ENCODE measurements at regions not wholly inside any gene's neighbourhood (a gene's known extent, or its start where the extent isn't known, plus 50 kb on each side); places are given as distances from the start of the nearest gene placed in this dataset.
"Not testable (repeated sequence)": the region's sequence is repeated elsewhere in the genome, so short reads cannot be mapped to it uniquely, and the experiment has no call there.

DNA sequence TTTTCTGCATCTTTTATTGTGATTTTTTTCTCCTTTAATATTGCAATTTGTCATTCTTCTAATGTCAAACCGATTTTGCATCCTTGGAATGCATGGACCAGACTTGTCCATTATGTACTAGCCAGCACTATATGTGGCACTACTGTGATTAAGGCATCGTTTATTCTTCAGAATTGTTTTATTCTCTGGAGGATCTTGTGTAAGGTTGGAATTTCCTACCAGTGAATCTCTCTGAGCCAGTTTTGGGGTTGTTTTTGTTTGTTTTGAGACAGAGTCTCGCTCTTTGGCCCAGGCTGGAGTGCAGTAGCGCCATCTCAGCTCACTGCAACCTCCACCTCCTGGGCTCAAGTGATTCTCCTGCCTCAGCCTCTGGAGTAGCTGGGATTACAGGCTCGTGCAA, 58.5 kb downstream of the IGLL5 start:
- DNase-seq: no peak

DNA sequence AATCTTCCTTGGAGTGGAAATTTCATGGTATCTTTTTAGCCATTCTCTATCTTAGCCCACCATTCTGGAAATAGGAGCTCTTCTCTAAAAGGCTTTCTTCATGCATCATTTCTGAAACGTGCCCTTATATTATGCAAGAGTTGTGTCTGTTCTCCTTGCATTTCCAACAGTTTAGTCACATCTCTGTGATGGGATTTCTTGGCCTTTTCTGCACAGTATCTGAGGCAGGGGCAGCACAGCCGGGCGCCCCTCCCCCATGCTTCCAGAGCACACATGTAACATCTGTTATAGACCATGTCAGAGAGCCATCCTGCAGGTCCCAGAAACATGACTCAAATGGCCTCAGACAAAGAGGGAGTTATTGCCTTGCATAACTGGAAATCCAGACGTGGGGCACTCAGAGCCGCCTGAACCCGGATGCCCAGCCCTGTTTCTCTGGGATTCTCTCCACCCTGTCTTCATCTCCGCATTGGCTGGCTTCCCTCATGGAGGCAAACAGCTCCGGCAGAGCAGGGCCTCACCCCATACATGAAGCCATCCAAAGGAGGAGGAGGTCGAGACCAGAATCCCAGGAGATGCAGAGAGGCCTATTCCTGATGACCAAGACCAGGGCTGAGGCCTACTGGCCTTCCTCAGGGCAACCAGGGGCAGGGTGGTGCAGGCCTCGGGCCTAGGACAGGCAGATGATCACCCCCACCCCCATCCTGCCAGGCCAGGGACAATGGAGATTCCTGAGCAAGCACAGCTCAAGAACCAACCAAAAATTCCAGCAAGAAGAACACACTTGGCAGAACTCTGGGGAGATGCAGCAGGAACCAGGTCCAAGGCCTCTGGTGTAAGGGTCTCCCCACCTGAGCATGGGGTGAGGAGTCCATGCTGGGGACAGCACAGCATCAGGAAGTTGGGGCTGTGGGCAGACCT, 61.3 kb downstream of the IGLL5 start:
- no peak for DNase-seq

DNA sequence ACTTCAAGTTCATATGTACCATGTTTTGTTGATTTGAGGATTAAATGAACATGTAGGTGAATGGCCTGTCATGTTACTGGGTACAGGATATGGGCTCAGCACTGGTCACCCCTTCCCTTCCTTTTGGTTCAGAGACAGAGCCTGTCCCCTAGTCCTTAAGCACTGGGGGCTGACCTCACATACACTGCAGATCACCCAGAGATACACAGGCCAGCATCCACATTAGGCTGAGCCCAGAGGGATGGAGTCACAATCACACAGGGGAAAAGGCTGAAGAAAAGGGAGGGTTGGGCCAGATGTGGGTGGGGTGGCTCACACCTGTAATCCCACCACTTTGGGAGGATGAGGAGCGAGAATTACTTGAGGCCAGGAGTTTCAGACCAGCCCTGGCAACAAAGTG, 62.3 kb downstream of the IGLL5 start:
- DNase-seq: no peak

DNA sequence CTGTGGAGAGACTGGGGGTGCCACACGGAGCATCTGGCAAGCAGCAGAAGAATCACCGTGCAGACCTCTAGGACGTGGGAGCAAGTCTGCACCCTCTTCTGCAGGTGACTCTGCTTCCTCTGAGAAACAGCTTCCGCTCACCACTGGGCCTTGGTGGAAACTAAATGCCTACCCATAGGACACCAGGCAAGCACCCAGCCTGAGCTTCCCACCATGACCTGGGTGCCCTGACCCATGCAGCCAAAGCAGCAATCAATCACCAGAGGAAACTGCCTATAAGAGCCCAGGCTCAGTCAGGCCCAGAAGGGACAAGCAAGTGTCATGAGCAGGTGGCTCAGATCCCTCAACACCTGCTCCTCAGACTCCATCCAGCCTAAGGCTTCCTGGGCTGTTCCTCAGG, 63.4 kb downstream of the IGLL5 start:
- no peak for DNase-seq

DNA sequence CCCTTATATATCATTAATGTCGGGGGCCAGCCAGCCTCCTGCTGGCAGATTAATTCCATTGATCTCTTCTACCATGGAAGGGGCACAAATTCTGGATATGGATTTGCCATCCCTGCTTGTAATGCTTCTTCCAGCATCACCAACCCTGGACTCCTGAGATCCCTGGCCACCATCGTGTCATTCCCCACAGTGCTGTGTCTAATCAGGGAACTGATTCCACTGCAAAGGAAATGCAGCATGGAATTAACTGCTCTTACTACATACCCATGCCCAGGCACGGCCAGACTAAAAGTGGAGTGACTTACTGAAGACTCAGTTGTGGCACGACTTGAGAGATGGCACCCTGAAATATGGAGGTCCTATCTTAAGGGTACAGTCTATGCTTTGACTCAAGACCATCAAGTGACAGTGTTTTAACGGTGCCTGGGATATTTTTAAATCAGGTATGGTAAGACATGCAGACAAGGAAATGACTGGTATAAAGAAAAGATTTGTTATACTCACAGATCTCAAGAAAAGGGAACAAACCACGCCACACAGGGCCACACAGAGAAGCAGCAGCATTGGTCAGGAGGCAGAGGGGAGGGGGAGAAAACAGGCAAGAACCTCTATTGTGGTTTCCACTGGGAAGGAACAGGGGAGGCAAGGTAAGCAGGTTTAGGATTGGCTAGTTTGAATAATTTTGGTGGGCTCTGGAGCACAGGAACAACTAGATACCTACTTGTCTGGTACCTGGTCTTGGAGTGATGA, 65.1 kb downstream of the IGLL5 start:
- no peak for DNase-seq

DNA sequence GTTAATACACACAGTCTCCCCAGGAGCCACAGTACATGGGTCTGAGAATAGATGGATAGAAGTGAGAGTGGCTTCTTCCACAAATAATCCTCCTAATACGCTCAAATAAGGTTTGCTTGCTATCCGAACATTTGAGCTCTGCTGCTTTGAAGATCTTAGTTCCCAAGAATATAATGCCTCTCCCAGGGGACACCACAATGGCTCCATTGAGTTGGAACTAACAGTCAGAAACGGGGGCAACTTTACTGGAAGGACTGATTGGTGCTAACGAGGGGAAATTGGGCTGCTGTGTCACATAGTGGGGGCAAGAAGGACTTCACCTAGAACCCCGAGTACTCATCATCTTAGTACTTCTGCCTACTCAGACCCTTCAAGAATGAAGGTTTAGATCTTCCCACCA, 66.2 kb downstream of the IGLL5 start:
- DNase-seq: no peak

DNA sequence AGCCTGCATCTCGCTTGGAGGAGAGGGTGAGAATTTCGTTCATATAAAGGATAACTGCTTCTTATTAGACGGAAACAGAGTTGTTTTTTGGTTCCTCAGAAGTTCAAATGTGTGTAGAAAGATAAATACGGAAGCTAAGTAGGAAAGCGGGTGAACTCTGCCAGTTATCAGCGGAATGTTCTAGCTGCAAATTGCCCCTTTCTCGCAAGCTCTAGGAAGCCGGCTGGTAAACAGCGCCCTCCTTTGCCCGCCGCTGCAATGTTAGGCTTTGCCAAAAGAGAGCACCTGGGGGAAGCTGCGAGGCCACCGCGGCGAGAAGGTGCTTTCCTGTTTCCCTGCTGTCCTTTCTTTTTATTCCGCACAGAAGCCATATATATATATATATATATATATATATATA, 67.0 kb downstream of the IGLL5 start:
- no peak for DNase-seq

DNA sequence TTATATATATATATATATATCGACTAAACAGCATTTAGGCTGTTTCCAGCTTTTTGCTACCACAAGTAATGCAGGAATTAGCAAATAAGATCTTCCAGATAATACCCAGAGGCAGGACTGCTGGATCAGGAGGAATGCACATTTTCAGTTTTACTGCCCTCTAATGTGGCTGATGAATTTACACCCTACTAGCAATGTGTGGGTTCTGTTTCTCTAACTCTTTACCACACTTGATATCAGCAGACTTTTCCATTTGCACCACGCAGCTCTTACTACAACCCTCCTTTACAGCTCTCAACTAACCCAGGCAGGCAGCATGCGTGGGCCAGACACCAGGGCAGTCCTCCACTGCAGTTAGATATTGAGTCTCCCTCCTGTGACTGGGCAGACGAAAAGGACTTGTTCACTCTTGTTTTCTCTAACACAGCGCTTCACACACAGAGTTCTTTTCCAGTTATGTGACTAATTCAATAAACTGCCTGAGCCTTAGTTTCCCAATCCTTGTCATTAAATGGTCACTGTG, 67.7 kb downstream of the IGLL5 start:
- DNase-seq: no peak

DNA sequence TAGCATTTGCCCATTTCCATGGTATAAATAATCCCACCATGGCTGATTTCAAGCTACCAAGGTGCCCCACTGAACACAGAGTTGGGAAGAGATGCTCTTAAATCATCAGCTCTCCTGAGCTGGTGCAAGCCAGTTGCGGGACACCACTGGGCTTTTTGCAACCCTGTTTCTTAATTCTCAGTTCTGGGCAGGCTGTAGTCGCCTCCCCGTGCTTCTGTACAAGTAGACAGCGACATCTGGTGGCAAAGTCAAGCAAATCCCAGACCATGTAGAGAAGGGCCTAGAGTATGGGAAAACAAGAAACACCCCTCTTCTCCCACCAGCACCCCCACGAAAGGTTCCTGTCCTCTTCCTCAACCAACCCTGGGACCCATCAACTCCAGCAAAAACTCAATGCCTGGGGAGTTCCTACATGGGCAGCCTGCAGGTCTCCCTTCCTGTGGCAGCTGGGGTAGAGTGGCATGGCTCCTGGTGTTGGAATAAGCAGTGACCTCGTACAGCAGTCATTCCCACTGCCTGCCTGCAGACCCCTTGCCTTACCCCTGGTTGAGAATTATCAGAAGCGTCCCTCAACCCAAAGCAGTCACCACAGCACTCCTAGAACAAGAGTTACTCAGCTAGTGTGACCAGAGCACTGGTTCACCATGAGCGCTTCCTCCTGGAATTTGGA, 68.4 kb downstream of the IGLL5 start:
- DNase-seq: no peak

DNA sequence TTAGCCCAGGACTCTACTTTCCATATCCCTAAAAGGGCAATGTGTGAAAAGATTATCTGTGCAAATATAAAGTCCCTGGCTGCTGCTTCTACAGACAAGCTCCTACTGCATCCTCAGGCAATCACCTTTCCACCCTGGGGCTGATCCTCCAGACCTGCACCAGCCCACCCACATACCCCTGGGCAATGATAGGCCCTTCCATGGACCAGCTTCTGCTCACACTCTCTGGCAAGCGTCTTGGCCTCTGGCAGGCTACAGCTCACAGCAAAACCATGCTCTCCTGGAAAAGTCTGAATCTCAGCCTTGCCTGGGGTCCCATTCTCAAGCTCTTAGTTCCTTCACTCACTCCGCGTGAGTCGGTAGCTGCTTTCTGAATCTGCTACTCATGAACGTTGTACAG, 69.5 kb downstream of the IGLL5 start:
- DNase-seq: no peak

DNA sequence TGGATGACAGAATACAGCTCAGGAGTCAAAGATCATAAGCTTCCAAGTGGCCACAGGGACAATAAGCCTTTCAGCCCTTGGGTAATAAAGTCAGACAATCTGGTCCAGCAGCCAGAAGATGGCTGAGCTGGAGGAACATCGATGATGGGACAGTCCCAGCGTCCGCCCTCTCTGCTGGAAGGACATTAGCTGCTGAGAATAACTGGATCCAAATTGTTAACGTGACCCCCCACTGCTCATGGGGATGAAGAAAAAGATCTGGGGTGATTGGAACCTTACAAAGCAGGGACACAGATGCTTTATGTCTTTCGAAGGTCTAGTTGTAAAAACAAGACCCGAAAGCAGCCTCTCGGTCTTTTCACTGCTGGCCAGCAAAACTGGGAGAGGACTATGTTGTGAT, 71.0 kb downstream of the IGLL5 start:
- no peak for DNase-seq

DNA sequence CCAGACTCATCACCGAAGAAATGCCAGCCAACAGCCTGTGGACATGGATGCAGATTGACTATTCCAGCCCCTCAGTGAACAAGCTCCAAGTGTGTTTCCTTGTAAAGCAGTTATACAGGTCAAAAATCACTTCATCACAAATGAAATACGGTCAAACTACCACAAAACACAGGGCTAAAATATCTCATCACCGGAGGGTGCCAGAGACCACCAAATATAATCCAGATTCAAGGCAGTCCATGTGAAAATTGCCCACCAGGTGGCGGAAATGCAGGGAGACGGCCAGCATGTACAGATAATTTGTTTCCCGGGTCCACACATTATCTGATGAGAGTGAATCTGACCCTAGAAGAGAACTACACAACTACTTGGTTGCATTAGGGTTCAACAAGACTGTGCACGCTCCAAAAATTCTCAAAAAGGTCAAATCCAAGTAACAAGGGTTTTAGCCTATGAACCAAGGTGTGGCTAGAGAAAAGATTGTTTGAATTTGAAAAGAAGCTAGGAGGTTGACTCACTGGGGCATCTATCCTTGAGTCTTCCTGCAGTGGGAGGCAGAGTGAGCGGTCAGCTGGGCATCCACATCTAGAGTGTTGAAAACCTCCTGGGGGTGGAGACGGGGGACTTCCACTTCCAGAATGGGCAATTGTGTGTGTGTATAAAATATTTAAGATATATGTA, 71.7 kb downstream of the IGLL5 start:
- DNase-seq: peak; percentile 78

DNA sequence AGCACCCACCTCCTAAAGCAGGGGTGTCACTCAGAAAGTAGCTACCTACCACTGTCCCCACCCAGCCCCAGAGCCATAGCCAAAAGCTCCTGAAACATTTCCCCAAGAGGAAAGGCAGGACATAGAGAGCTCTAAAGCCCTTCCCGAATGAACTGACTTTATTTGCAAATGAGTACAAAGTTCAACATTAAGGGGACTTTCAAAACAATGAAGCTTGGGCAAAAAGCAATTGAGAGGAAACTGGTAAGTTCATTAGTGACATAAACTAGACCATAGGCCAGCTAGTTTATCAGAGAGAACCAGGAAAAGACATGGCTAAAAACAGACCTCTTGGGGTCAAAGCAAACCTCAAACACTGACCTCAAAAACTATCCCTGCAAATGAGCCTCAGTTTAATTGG, 72.7 kb downstream of the IGLL5 start:
- DNase-seq: no peak

DNA sequence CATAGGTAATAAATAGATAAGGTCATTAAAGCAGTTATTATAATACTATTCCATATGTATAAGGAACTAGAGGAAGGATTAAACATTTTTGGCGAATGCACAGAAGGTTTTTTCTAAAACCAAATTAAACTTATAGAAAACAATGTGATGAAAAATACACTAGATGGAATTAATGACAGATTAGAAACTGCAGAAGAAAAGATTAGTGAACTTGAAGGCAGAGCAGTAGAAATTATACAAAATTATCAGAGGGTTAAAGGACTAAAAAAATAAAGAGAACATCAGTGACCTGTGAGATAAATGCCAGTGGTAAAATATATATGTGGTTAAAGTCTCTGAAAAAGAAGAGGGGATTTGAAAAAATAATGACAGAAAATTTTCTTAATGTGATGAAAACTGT, 74.0 kb downstream of the IGLL5 start:
- no peak for DNase-seq

DNA sequence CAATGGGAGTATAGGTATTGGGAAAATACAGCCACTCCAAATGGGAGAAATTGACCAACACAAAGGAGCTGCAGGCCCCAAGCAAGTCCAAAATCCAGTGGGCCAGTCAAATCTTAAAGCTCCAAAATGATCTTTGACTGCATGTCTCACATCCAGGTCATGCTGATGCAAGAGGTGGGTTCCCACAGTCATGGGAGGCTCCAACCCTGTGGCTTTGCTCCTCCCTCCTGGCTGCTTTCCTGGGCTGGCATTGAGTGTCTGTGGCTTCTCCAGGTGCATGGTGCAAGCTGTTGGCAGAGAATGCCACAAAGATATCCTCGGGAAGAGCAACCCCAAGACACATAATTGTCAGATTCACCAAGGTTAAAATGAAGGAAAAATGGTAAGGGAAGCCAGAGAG, 80.8 kb downstream of the IGLL5 start:
- DNase-seq: no peak

DNA sequence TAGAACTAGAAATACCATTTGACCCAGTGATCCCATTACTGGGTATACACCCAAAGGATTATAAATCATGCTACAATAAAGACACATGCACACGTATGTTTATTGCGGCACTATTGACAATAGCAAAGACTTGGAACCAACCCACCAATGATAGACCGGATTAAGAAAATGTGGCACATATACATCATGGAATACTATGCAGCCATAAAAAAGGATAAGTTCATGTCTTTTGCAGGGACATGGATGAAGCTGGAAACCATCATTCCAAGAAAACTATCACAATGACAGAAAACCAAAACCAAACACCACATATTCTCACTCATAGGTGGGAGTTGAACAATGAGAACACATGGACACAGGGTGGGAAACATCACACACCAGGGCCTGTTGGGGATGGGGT, 85.0 kb downstream of the IGLL5 start:
- DNase-seq: not testable (repeated sequence)

DNA sequence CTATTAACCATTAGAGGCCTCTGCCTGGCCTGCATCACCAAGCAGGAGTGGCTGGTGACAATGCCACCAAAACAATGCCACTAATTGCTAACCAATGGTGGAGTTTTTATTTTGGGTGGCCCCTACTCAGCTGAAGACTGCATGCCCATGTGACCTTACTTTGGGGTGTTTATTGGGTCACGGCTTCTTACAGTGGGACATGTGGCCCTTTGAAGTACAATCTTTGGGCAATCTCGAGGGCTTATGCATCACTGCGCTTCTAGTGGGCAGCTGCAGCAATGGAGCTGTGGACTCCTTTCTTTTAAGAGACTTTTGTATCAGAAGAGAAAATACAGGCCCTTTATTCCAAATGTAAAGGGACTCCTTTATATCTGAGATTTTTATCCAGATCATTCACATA, 85.7 kb downstream of the IGLL5 start:
- no peak for DNase-seq

DNA sequence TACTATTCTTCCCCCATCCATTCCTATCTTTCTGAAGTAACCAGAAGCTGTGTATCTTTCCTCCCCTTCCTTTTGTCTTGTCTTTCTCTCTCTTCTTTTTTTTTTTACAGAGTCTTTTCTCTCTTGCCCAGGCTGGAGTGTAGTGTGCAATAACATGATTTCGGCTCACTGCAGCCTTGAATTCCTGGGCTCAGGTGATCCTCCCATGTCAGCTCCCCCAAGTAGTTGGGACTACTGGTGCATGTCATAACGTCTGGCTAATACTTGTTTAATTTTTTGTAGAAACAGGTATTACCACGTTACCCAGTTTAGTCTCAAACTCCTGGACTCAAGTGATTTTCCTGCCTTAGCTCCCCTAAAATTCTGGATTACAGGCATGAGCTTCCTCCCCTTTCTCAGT, 86.5 kb downstream of the IGLL5 start:
- DNase-seq: no peak

DNA sequence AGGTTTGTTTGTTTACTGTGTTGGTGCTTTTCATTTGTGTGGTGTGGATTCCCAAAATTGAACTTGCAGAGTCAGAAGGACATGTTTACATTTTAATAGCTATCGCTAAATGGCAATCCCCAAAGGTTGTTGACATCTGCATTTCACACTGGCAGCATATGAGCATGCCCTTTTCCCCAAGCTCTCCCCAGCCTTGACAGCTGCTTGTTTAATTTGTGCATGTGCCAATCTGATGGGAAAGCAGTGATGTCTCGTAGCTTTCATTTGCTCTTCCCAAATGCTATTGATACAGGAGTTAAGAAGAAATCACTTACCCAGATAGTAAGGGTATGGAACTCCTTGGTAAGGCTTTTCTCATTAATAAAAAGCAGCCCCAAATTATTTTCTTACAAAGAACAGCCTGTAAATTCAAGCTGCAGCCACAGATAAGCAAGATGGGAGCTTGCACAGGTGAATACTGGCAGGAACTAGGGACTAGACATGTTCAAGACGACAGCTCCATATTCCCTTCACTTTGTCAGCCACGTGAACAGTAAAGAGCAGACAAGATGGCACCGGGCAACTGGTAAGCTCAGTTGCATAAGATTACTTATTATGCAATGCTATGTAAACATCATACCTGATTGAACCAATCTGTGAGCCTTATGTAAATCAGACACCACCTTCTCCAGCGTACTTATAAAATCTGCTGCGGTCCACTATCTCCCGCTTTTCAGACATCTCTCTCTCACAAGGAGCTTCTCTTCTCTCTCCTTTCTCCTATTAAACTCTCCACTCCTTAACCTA, 87.4 kb downstream of the IGLL5 start:
- no peak for DNase-seq

DNA sequence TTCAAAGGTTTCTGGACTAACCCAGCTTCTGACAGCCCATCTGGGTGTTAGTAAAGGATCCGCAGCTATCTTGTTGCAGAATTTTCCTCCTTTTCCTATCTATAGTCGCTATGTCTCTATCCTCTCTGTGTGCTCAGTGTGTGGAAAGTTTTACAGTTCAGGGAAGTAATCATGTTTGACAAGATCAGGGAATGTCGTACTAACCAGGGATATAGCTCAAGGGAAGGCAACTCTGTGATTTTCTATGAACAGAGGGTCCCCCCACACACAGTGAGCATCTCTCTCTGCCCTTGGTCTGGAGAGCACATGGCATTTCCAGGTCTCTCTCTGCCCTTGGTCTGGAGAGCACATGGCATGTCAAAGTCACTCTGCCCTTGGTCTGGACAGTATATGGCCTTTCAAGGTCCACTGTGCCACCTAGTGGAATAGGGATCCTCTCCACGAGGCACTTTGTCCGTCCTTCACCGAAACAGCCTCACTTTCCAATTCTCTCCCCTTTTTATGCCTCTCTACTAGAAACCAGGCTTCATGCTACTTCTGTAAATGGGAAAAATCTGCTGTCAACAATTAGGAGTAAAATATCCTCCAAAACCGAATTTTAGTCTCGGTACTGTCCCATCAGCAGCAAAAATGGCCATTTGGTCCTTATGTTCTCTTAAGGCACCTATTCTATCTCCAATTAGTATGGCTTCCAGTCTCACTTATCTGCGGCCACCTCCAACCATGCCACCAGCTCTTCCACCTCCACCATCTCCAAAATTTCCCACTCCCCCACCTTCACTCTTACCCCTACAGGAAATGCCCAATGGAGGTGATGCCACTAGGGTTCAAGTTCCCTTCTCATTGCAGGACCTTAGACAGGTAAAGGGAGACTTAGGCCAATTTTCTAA, 88.7 kb downstream of the IGLL5 start:
- no peak for DNase-seq

Measured in activated CD8-positive, alpha-beta memory T cell treated with anti-CD3 and anti-CD28 coated beads, Interleukin-2, amount 50 U/mL, for 48 hours (primary cell).